Caco-2 (cell line): ENCODE measurements at regions not wholly inside any gene's neighbourhood (a gene's known extent, or its start where the extent isn't known, plus 50 kb on each side); places are given as distances from the start of the nearest gene placed in this dataset.

Experiments
- BruUV-seq: library from RNA; stranded (reverse); fragments of 400-500 nt; replicated peaks from 2 replicates; lab custom pipeline; 2021; lab: Mats Ljungman, UMichigan
- CTCF ChIA-PET: fragments of 300-600 bp; sonication (Branson Sonifier 250); formaldehyde crosslinking; loops from one replicate; lab custom pipeline; 2022; ENCODE audit warnings: antibody characterized with exemption; lab: Charles Lee
- POLR2A ChIA-PET: fragments of 300-600 bp; sonication (Branson Sonifier 250); formaldehyde crosslinking; loops from one replicate; lab custom pipeline; 2022; ENCODE audit warnings: antibody characterized with exemption; lab: Charles Lee
- DNase-seq, 2 experiments: peaks; one replicate each; pipeline versions ENCODE4 v3.0.0 to v3.0.0-alpha.2; 2020 to 2022
- H3K27me3 ChIP-seq: replicated peaks from 2 replicates; pipeline ENCODE4 v1.6.0; 2011; ENCODE audit warnings: low read length; ENCODE audit not compliant: control insufficient read depth, insufficient read depth
- H3K36me3 ChIP-seq: 2 replicates; pipeline ENCODE4 v1.5.1; 2011; ENCODE audit warnings: low read length; ENCODE audit not compliant: control insufficient read depth, insufficient read depth
- H3K4me1 ChIP-seq: fragments of 250-450 bp; sonication (Bioruptor Pico); 2 replicates; pipeline ENCODE4 v1.5.1; 2020; ENCODE audit warnings: mild to moderate bottlenecking
- H3K4me3 ChIP-seq: 2 replicates; pipeline ENCODE4 v1.5.1; 2011; ENCODE audit warnings: low read depth, mild to moderate bottlenecking, control low read depth, low read length
- H3K9me3 ChIP-seq: fragments of 250-450 bp; sonication (Bioruptor Pico); 2 replicates; pipeline ENCODE4 v1.5.1; 2020; ENCODE audit warnings: mild to moderate bottlenecking, moderate library complexity
- H3K27ac Mint-ChIP-seq: one replicate; pipeline ENCODE4 v1.8.0; 2022; ENCODE audit warnings: mixed read lengths; ENCODE audit not compliant: unreplicated experiment
- H3K27me3 Mint-ChIP-seq: one replicate; pipeline ENCODE4 v1.8.0; 2022; ENCODE audit warnings: mixed read lengths; ENCODE audit not compliant: insufficient read depth, unreplicated experiment
- H3K36me3 Mint-ChIP-seq: one replicate; pipeline ENCODE4 v1.8.0; 2022; ENCODE audit warnings: mild to moderate bottlenecking, mixed read lengths; ENCODE audit not compliant: insufficient read depth, unreplicated experiment
- H3K4me1 Mint-ChIP-seq: one replicate; pipeline ENCODE4 v1.8.0; 2022; ENCODE audit warnings: low read depth, mixed read lengths; ENCODE audit not compliant: unreplicated experiment
- H3K4me3 Mint-ChIP-seq: one replicate; pipeline ENCODE4 v1.8.0; 2022; ENCODE audit warnings: mild to moderate bottlenecking, moderate library complexity, mixed read lengths; ENCODE audit not compliant: unreplicated experiment
- H3K9me3 Mint-ChIP-seq: one replicate; pipeline ENCODE4 v1.8.0; 2022; ENCODE audit warnings: mixed read lengths; ENCODE audit not compliant: unreplicated experiment
- intact Hi-C: fragments of 100-400 bp; cut with micrococcal nuclease; formaldehyde crosslinking; loops from one replicate; pipeline ENCODE4 v1.10.0; 2022; ENCODE audit not compliant: unreplicated experiment
- TF ChIP-seq, protein P1 (sequence below), 2 experiments: fragments of 200-600 bp in 1 of 2; IDR thresholded peaks; 1 replicate in 1 of 2; 2 replicates in 1 of 2; pipeline versions ENCODE4 v1.5.1 to v1.8.0; 2011 to 2022; ENCODE audit warnings: antibody characterized with exemption in 1 of 2, control low read depth in 1 of 2, inconsistent platforms in 1 of 2, low read depth in 1 of 2, low read length in 1 of 2, mild to moderate bottlenecking in 1 of 2, moderate library complexity in 1 of 2; ENCODE audit not compliant: insufficient read depth in 1 of 2, severe bottlenecking in 1 of 2, unreplicated experiment in 1 of 2

DNA sequence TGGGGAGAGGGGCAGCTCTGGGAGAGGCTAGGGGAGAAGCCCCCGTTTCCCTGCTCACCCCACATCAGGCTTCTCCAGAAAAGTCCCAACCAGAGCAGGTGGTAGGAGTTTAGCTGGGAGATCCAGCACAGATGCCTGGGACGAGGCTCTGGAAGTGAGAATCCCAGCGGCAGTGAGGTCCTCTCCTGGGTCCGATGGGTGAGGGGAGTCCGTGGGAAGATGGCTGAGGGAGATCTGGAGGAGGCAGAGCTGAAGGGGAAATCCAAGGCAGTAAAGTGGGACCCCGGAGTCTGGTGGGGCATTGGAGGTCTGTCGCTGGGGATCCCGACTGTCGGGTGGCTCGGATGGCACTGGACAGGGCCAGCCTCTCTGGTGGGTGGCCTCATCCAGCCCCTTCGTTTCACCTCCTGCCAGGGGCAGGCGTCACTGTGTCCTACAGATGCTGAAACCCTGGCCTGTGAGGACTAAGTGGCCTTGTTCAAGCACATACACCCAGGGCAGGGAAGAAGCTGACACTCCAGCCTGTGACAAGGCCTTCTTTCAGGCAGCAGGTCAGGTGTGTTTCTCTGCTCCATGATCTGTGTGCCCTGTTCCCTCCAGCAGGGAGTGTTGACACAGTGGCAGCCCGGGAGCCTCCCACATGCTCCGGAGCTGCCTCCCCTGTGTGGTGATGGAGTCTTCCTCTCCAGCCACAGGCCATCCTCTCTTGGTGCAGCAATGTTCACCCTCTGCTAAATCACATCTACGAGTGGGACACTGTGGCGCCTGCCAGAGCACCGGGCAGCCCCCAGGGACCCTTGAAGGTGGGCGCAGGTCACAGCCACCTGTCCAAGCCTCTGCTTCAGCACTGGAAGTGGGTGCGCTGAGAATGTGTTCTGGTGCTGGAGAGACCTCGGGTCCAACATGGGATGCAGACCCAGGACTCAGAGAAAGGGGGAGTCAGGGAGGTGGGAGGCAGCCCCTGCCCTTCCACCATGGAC lies 850.8 kb downstream of the BRD1 start:
- Mint-ChIP-seq H3K4me1 (no peaks in the 10 kb centered on the region), H3K36me3 (no peaks in the 10 kb centered on the region), H3K9me3 (no peaks in the 10 kb centered on the region), H3K27me3 (peaks cover 37% of the 10 kb centered on the region), H3K4me3 (no peak overlapping the region), H3K27ac (no peak overlapping the region)
- ChIA-PET POLR2A (no interaction called here), CTCF (no interaction called here)
- no peak for DNase-seq
- intact Hi-C loops, result no loop called here
- no TSS peak for BruUV-seq
- Histone ChIP-seq H3K4me3 (no peak overlapping the region), H3K27me3 (no peaks in the 10 kb centered on the region), H3K36me3 (no peaks in the 10 kb centered on the region), H3K9me3 (no peaks in the 10 kb centered on the region), H3K4me1 (no peaks in the 10 kb centered on the region)
- TF ChIP-seq, protein P1, sequence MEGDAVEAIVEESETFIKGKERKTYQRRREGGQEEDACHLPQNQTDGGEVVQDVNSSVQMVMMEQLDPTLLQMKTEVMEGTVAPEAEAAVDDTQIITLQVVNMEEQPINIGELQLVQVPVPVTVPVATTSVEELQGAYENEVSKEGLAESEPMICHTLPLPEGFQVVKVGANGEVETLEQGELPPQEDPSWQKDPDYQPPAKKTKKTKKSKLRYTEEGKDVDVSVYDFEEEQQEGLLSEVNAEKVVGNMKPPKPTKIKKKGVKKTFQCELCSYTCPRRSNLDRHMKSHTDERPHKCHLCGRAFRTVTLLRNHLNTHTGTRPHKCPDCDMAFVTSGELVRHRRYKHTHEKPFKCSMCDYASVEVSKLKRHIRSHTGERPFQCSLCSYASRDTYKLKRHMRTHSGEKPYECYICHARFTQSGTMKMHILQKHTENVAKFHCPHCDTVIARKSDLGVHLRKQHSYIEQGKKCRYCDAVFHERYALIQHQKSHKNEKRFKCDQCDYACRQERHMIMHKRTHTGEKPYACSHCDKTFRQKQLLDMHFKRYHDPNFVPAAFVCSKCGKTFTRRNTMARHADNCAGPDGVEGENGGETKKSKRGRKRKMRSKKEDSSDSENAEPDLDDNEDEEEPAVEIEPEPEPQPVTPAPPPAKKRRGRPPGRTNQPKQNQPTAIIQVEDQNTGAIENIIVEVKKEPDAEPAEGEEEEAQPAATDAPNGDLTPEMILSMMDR (IDR thresholded peaks at IDR 0.05; ENCODE audit: insufficient read depth in 1 of 2, low read depth in 1 of 2, low read length in 1 of 2, severe bottlenecking in 1 of 2, unreplicated experiment in 1 of 2), result no peak

DNA sequence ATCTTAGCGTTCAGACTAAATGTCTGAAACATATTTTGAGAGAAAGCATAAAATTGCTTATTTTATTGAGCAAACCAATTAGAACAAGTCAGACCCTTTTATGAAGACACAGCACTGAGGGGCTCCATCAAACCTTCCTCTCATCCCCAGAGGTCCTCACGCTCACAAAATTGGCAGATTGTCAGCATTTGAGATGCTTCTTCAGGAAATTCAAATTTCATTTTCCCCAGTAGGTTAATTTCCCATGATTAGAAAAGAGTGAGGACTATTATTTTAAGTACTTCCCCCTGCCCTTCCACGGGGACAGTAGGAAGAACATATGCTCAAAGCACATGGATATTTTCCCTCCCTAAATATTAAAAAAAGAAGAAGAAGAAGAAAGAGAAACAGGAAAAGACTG lies 851.8 kb downstream of the BRD1 start:
- TF ChIP-seq, protein P1 (IDR thresholded peaks at IDR 0.05; ENCODE audit: insufficient read depth in 1 of 2, low read depth in 1 of 2, low read length in 1 of 2, severe bottlenecking in 1 of 2, unreplicated experiment in 1 of 2), result no peak
- no peaks in the 10 kb centered on the region for H3K36me3 ChIP-seq
- H3K4me1 Mint-ChIP-seq, result no peaks in the 10 kb centered on the region
- peaks cover 41% of the 10 kb centered on the region for H3K27me3 Mint-ChIP-seq
- no peaks in the 10 kb centered on the region for H3K27me3 ChIP-seq
- no TSS peak for BruUV-seq
- H3K4me1 ChIP-seq, result no peaks in the 10 kb centered on the region
- no peaks in the 10 kb centered on the region for H3K9me3 Mint-ChIP-seq
- H3K4me3 Mint-ChIP-seq, result no peak overlapping the region
- no peaks in the 10 kb centered on the region for H3K36me3 Mint-ChIP-seq
- DNase-seq, result no peak
- no peak overlapping the region for H3K4me3 ChIP-seq
- POLR2A ChIA-PET, result no interaction called here
- H3K9me3 ChIP-seq, result no peaks in the 10 kb centered on the region
- no peak overlapping the region for H3K27ac Mint-ChIP-seq
- CTCF ChIA-PET, result no interaction called here
- intact Hi-C loops, result no loop called here

- H3K4me1 Mint-ChIP-seq, result no peaks in the 10 kb centered on the region
- intact Hi-C loops, result no loop called here
- BruUV-seq, result no TSS peak
- TF ChIP-seq, protein P1 (IDR thresholded peaks at IDR 0.05; ENCODE audit: insufficient read depth in 1 of 2, low read depth in 1 of 2, low read length in 1 of 2, severe bottlenecking in 1 of 2, unreplicated experiment in 1 of 2), result no peak
- ChIA-PET CTCF (no interaction called here), POLR2A (no interaction called here)
- H3K36me3 ChIP-seq, result no peaks in the 10 kb centered on the region
- no peak overlapping the region for H3K27ac Mint-ChIP-seq
- H3K4me3 Mint-ChIP-seq, result no peak overlapping the region
- H3K9me3 Mint-ChIP-seq, result no peaks in the 10 kb centered on the region
- H3K4me3 ChIP-seq, result no peak overlapping the region
- DNase-seq, result no peak
- no peaks in the 10 kb centered on the region for H3K9me3 ChIP-seq
- no peaks in the 10 kb centered on the region for H3K36me3 Mint-ChIP-seq
- peaks cover 35% of the 10 kb centered on the region for H3K27me3 Mint-ChIP-seq
- H3K27me3 ChIP-seq, result no peaks in the 10 kb centered on the region
- H3K4me1 ChIP-seq, result no peaks in the 10 kb centered on the region
These were observed 852.3 kb downstream of the BRD1 start for GRCh38 chr22:48975316-48975741.
